ENCODE measurements at regions not wholly inside any gene's neighbourhood (a gene's known extent, or its start where the extent isn't known, plus 50 kb on each side); places are given as distances from the start of the nearest gene placed in this dataset.

DNA sequence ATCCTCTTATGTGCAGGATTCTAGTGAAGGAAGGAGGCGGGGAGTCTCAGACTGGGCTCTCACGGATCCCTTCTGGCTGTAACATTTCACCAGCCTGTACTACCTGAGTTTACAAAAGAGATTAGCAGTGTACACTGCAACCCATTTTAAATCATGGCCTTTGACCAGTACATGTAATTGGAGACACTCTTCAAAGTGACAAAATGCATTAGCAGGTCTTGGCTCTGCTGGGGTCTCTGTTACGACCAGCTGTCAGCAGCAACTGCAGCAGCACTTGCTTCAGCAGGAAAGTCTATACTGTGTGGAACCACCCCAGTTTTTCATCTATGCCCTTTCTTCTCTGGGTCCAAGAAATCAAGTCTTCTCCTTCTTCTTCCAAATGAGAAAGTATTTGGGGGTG is 322.8 kb upstream of the ASIC2 start:
- TF ChIP-seq RBBP5 (conservative IDR thresholded peaks at IDR 0.05) (no peak), TAF1 (IDR thresholded peaks at IDR 0.05; ENCODE audit: borderline replicate concordance, low read depth, low read length) (no peak), EGR1 (IDR thresholded peaks at IDR 0.05; ENCODE audit: borderline replicate concordance in 1 of 2, low read depth in 2 of 2, low read length in 2 of 2) (no peak), POLR2A (IDR thresholded peaks at IDR 0.05; ENCODE audit: low read depth, low read length) (no peak), YY1 (IDR thresholded peaks at IDR 0.05; ENCODE audit: low read depth, low read length) (no peak)
- TF ChIP-seq, protein P1, sequence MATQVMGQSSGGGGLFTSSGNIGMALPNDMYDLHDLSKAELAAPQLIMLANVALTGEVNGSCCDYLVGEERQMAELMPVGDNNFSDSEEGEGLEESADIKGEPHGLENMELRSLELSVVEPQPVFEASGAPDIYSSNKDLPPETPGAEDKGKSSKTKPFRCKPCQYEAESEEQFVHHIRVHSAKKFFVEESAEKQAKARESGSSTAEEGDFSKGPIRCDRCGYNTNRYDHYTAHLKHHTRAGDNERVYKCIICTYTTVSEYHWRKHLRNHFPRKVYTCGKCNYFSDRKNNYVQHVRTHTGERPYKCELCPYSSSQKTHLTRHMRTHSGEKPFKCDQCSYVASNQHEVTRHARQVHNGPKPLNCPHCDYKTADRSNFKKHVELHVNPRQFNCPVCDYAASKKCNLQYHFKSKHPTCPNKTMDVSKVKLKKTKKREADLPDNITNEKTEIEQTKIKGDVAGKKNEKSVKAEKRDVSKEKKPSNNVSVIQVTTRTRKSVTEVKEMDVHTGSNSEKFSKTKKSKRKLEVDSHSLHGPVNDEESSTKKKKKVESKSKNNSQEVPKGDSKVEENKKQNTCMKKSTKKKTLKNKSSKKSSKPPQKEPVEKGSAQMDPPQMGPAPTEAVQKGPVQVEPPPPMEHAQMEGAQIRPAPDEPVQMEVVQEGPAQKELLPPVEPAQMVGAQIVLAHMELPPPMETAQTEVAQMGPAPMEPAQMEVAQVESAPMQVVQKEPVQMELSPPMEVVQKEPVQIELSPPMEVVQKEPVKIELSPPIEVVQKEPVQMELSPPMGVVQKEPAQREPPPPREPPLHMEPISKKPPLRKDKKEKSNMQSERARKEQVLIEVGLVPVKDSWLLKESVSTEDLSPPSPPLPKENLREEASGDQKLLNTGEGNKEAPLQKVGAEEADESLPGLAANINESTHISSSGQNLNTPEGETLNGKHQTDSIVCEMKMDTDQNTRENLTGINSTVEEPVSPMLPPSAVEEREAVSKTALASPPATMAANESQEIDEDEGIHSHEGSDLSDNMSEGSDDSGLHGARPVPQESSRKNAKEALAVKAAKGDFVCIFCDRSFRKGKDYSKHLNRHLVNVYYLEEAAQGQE (IDR thresholded peaks at IDR 0.05; ENCODE audit: low read depth, low read length): no peak
- TF ChIP-seq, protein P2, sequence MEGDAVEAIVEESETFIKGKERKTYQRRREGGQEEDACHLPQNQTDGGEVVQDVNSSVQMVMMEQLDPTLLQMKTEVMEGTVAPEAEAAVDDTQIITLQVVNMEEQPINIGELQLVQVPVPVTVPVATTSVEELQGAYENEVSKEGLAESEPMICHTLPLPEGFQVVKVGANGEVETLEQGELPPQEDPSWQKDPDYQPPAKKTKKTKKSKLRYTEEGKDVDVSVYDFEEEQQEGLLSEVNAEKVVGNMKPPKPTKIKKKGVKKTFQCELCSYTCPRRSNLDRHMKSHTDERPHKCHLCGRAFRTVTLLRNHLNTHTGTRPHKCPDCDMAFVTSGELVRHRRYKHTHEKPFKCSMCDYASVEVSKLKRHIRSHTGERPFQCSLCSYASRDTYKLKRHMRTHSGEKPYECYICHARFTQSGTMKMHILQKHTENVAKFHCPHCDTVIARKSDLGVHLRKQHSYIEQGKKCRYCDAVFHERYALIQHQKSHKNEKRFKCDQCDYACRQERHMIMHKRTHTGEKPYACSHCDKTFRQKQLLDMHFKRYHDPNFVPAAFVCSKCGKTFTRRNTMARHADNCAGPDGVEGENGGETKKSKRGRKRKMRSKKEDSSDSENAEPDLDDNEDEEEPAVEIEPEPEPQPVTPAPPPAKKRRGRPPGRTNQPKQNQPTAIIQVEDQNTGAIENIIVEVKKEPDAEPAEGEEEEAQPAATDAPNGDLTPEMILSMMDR (IDR thresholded peaks at IDR 0.05 in 2 of 3, conservative IDR thresholded peaks at IDR 0.05 in 1 of 3; ENCODE audit: control insufficient read depth in 2 of 3, extremely low read depth in 1 of 3, insufficient read depth in 1 of 3, low read depth in 3 of 3, low read length in 3 of 3): no peak

All from GM12878 (cell line).